ENCODE measurements at regions not wholly inside any gene's neighbourhood (a gene's known extent, or its start where the extent isn't known, plus 50 kb on each side); places are given as distances from the start of the nearest gene placed in this dataset.

DNA sequence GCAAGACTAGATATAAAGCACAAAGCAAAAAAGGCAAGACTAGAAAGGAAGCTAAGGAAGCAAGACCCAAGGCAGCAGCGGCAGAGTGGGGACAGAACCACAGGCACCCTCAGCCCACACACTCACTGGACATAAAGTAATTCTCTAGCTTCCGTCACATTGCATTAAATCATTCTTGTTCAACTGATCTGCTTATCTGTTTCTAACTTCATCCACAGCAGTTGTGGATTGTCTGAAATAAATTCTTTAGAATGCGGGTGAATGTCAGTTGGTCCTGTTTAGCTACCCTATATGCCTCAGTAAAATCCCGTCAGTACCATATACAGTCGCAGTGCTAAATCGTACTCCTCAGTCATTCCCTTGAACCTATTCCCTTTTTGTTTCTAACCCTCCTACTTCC, 183.2 kb upstream of the SLC39A10 start:
- TF ChIP-seq POLR2AphosphoS5 (IDR thresholded peaks at IDR 0.05), result no peak
- no peak for TF ChIP-seq POLR2A (IDR thresholded peaks at IDR 0.05)
- TF ChIP-seq, protein P1, sequence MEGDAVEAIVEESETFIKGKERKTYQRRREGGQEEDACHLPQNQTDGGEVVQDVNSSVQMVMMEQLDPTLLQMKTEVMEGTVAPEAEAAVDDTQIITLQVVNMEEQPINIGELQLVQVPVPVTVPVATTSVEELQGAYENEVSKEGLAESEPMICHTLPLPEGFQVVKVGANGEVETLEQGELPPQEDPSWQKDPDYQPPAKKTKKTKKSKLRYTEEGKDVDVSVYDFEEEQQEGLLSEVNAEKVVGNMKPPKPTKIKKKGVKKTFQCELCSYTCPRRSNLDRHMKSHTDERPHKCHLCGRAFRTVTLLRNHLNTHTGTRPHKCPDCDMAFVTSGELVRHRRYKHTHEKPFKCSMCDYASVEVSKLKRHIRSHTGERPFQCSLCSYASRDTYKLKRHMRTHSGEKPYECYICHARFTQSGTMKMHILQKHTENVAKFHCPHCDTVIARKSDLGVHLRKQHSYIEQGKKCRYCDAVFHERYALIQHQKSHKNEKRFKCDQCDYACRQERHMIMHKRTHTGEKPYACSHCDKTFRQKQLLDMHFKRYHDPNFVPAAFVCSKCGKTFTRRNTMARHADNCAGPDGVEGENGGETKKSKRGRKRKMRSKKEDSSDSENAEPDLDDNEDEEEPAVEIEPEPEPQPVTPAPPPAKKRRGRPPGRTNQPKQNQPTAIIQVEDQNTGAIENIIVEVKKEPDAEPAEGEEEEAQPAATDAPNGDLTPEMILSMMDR (IDR thresholded peaks at IDR 0.05), result no peak

All from suprapubic skin (tissue), 4 donors.